K562 (cell line): ENCODE measurements at regions not wholly inside any gene's neighbourhood (a gene's known extent, or its start where the extent isn't known, plus 50 kb on each side); places are given as distances from the start of the nearest gene placed in this dataset.

Experiments used
- BRF2 ChIP-seq: IDR thresholded peaks from 3 replicates; pipeline ENCODE4 v1.6.1; 2011; ENCODE audit warnings: borderline replicate concordance, mild to moderate bottlenecking; ENCODE audit not compliant: insufficient read length, insufficient read depth
- CHD4 ChIP-seq: fragments of 200-600 bp; sonication (generic); IDR thresholded peaks from 3 replicates; pipeline ENCODE4 v1.6.1; 2012; ENCODE audit warnings: low read depth, mild to moderate bottlenecking, mixed read lengths, low read length, inconsistent platforms; ENCODE audit not compliant: insufficient read depth, insufficient replicate concordance, poor library complexity, severe bottlenecking
- EHMT2 ChIP-seq: fragments of 450-650 bp; IDR thresholded peaks from 2 replicates; pipeline ENCODE4 v1.6.1; 2018; ENCODE audit warnings: antibody characterized with exemption
- HDAC8 ChIP-seq: fragments of 450-650 bp; IDR thresholded peaks from 2 replicates; pipeline ENCODE4 v1.6.1; 2016; ENCODE audit warnings: mild to moderate bottlenecking, missing genetic modification characterization, moderate library complexity, missing compliant biosample characterization
- HIVEP1 ChIP-seq: fragments of 250-450 bp; sonication (Bioruptor Pico); IDR thresholded peaks from 2 replicates; pipeline ENCODE4 v1.4.0; 2020; ENCODE audit warnings: mild to moderate bottlenecking
- HSF4 ChIP-seq: fragments of 250-450 bp; sonication (Bioruptor Pico); IDR thresholded peaks from 2 replicates; pipeline ENCODE4 v2.1.2; 2022; ENCODE audit warnings: mild to moderate bottlenecking, moderate library complexity, borderline replicate concordance
- MED1 ChIP-seq: sonication (generic); formaldehyde crosslinking; IDR thresholded peaks from 2 replicates; pipeline ENCODE4 v1.8.1; 2023; ENCODE audit warnings: missing genetic modification reagents, borderline replicate concordance
- MEF2D ChIP-seq: conservative IDR thresholded peaks from 2 replicates; pipeline ENCODE4 v1.6.1; 2016; ENCODE audit warnings: low read depth, missing genetic modification characterization, missing compliant biosample characterization
- MNT ChIP-seq, 2 experiments: fragments of 450-650 bp; conservative IDR thresholded peaks; 2 replicates each; pipeline ENCODE4 v1.6.1; 2017; ENCODE audit warnings: mild to moderate bottlenecking in 2 of 2, moderate library complexity in 2 of 2
- NFIC ChIP-seq: fragments of 450-650 bp; IDR thresholded peaks from 2 replicates; pipeline ENCODE4 v1.6.1; 2017; ENCODE audit warnings: mild to moderate bottlenecking, inconsistent platforms
- POU5F1 ChIP-seq: fragments of 150-350 bp; IDR thresholded peaks from 2 replicates; pipeline ENCODE4 v1.6.1; 2014; ENCODE audit warnings: borderline replicate concordance, low read length, low read depth, mild to moderate bottlenecking; ENCODE audit not compliant: partially characterized antibody
- RCOR1 ChIP-seq, 2 experiments: IDR thresholded peaks; 2 replicates each; pipeline ENCODE4 v1.6.1; 2012; ENCODE audit warnings: low read depth in 2 of 2, low read length in 2 of 2, borderline replicate concordance in 1 of 2, improper control_type of control experiment in 1 of 2
- SMAD4 ChIP-seq: fragments of 250-450 bp; sonication (Bioruptor Pico); conservative IDR thresholded peaks from 2 replicates; pipeline ENCODE4 v1.8.0; 2021; ENCODE audit warnings: inconsistent platforms, mild to moderate bottlenecking, moderate library complexity
- SRSF3 ChIP-seq: fragments of 200-400 bp; formaldehyde crosslinking; IDR thresholded peaks from 2 replicates; pipeline ENCODE4 v1.6.1; 2016; ENCODE audit warnings: mild to moderate bottlenecking, low read length, moderate library complexity; ENCODE audit not compliant: insufficient read depth
- TAF1 ChIP-seq: IDR thresholded peaks from 2 replicates; pipeline ENCODE4 v1.6.1; 2011; ENCODE audit warnings: mild to moderate bottlenecking, low read length, moderate library complexity; ENCODE audit not compliant: insufficient read depth, control insufficient read depth, severe bottlenecking; ENCODE audit errors: extremely low read depth
- TOE1 ChIP-seq, 2 experiments: fragments of 450-650 bp in 1 of 2; sonication (generic) in 1 of 2; formaldehyde crosslinking in 1 of 2; IDR thresholded peaks; 2 replicates each; pipeline versions ENCODE4 v1.7.1 to v1.8.0; 2016 to 2022; ENCODE audit warnings: borderline replicate concordance in 2 of 2, mild to moderate bottlenecking in 2 of 2, antibody characterized with exemption in 1 of 2, inconsistent platforms in 1 of 2, low read depth in 1 of 2, missing genetic modification reagents in 1 of 2, moderate library complexity in 1 of 2
- USF2 ChIP-seq: sonication (generic); formaldehyde crosslinking; IDR thresholded peaks from 2 replicates; pipeline ENCODE4 v1.5.0; 2020; ENCODE audit warnings: missing genetic modification reagents
- ZBTB1 ChIP-seq: sonication (generic); formaldehyde crosslinking; IDR thresholded peaks from 2 replicates; pipeline ENCODE4 v1.8.1; 2023; ENCODE audit warnings: missing genetic modification reagents, low read depth, mild to moderate bottlenecking, borderline replicate concordance
- ZFP36 ChIP-seq: fragments of 150-350 bp; IDR thresholded peaks from 2 replicates; pipeline ENCODE4 v1.6.1; 2018; ENCODE audit warnings: low read length, low read depth; ENCODE audit not compliant: partially characterized antibody
- ZNF311 ChIP-seq: fragments of 250-450 bp; sonication (Bioruptor Pico); IDR thresholded peaks from 2 replicates; pipeline ENCODE4 v1.4.0; 2020; ENCODE audit warnings: mild to moderate bottlenecking, moderate library complexity
- ZNF57 ChIP-seq: fragments of 450-650 bp; formaldehyde crosslinking; IDR thresholded peaks from 2 replicates; pipeline ENCODE4 v1.4.0; 2020; ENCODE audit warnings: mild to moderate bottlenecking, moderate library complexity
- TF ChIP-seq, protein P1 (sequence below): fragments of 450-650 bp; conservative IDR thresholded peaks from 2 replicates; pipeline ENCODE4 v1.6.1; 2016; ENCODE audit warnings: missing genetic modification characterization, low read depth, mild to moderate bottlenecking, missing compliant biosample characterization, moderate library complexity

GRCh38 chr6:27146706-27147505 is 100.6 kb upstream of the PRSS16 start (continued):
- 0 out of 2 replicates have a peak, but pooled peaks have one; percentile 81 for TF ChIP-seq SRSF3
- TF ChIP-seq EHMT2, result no peak
- TF ChIP-seq, protein P1, sequence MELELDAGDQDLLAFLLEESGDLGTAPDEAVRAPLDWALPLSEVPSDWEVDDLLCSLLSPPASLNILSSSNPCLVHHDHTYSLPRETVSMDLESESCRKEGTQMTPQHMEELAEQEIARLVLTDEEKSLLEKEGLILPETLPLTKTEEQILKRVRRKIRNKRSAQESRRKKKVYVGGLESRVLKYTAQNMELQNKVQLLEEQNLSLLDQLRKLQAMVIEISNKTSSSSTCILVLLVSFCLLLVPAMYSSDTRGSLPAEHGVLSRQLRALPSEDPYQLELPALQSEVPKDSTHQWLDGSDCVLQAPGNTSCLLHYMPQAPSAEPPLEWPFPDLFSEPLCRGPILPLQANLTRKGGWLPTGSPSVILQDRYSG, result no peak
- TF ChIP-seq NFIC, result peak; percentile 85
- no peak for TF ChIP-seq HIVEP1
- peak; percentile 99 for TF ChIP-seq MED1
- peak; percentile 24 for TF ChIP-seq POU5F1
- TF ChIP-seq ZNF311, result no peak
- TF ChIP-seq MNT (conservative IDR thresholded peaks at IDR 0.05), result peak; percentile 67 to 80
- TF ChIP-seq CHD4, result no peak
- TF ChIP-seq TAF1, result peak; percentile 97
- TF ChIP-seq ZFP36, result no peak
- peak; percentile 60 for TF ChIP-seq HDAC8 (tag)
- no peak for TF ChIP-seq HSF4 (CRISPR knock-in tag)
- TF ChIP-seq ZNF57 (CRISPR knock-in tag), result peak; percentile 73; the same call in 1 of the 2 replicates
- 0 out of 2 replicates have a peak, but pooled peaks have one; percentile 16 for TF ChIP-seq MEF2D (tag)
- TF ChIP-seq RCOR1 (IDR thresholded peaks at IDR 0.05; ENCODE audit: borderline replicate concordance in 1 of 2, low read depth in 2 of 2, low read length in 2 of 2), result no peak
- TF ChIP-seq BRF2, result no peak
- peak; percentile 82 for TF ChIP-seq TOE1 (IDR thresholded peaks at IDR 0.05; ENCODE audit: borderline replicate concordance)
- TF ChIP-seq TOE1 (CRISPR knock-in tag; IDR thresholded peaks at IDR 0.05; ENCODE audit: borderline replicate concordance, low read depth), result peak; percentile 99
- TF ChIP-seq USF2, result no peak
- peak; percentile 72 for TF ChIP-seq SMAD4
- peak; percentile 93 for TF ChIP-seq ZBTB1 (CRISPR knock-in tag)
